Activated T-cell treated with anti-CD3 and anti-CD28 coated beads, Interleukin-2, amount 50 U/mL, for 4 hours (primary cell): ENCODE measurements at regions not wholly inside any gene's neighbourhood (a gene's known extent, or its start where the extent isn't known, plus 50 kb on each side); places are given as distances from the start of the nearest gene placed in this dataset.
"Not testable (repeated sequence)": the region's sequence is repeated elsewhere in the genome, so short reads cannot be mapped to it uniquely, and the experiment has no call there.

ENCODE experiments used
- ATAC-seq, 2 donors: fragments of 200-7000 bp; cut with Tn5 transposase; one replicate each; pipeline ENCODE4 v1.10.0; 2021
- DNase-seq: peaks from one replicate; pipeline ENCODE4 v3.0.0-alpha.2; 2020
- H3K27me3 Mint-ChIP-seq: one replicate; pipeline ENCODE4 v1.8.0; 2021; ENCODE audit warnings: low read depth, mixed read lengths
- H3K36me3 Mint-ChIP-seq: one replicate; pipeline ENCODE4 v1.8.0; 2022; ENCODE audit warnings: mixed read lengths; ENCODE audit not compliant: insufficient read depth
- H3K4me1 Mint-ChIP-seq: one replicate; pipeline ENCODE4 v1.8.0; 2021; ENCODE audit warnings: low read depth, mixed read lengths
- H3K4me3 Mint-ChIP-seq: one replicate; pipeline ENCODE4 v1.8.0; 2021; ENCODE audit warnings: mild to moderate bottlenecking, moderate library complexity, mixed read lengths
- H3K9me3 Mint-ChIP-seq: one replicate; pipeline ENCODE4 v1.8.0; 2021; ENCODE audit warnings: mixed read lengths

DNA sequence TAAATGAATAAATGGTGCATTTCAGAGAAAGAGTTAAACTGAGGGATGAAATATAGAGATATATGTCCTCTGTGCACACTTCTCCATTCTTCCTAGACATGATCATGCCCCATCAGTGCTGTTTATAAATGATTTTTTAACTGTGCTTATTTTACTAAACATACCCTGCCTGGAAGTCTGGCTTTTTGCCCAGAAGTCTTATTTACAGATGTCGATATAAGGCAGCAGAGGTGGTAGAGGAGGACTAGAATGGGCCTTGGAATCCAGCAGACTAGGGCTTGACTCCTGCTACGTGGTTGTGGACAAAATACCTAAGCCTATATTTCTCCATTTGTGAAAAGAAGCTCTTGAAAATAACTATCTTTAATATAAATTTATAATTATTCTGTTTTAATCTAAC lies 355.5 kb downstream of the RAD51AP2 start:
- no peak overlapping the region for H3K4me3 Mint-ChIP-seq
- H3K36me3 Mint-ChIP-seq: no peaks in the 10 kb centered on the region
- no peak for DNase-seq
- no peaks in the 10 kb centered on the region for H3K4me1 Mint-ChIP-seq
- ATAC-seq: no peak
- H3K9me3 Mint-ChIP-seq: peaks cover 8% of the 10 kb centered on the region
- no peaks in the 10 kb centered on the region for H3K27me3 Mint-ChIP-seq

DNA sequence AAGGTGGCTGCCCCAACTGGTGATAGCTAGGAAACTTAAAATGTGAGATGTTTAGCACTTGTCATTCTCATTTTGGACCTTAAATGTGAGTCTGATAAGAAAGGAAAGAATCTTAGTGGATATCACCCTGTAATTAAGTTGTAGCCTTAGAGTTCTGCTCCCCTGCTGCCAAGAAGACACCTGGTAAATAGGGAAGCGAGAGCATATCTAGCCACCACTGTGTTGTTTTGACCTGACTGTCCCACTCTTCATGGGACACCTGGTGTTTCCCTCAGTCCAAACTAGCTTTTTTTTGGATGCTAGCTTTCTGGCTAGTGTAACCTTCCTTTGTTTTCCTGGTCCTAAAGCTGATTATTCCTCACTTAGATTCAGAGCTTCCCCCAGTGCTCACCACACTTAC lies 357.6 kb downstream of the RAD51AP2 start:
- no peak for DNase-seq
- Mint-ChIP-seq H3K27me3 (no peaks in the 10 kb centered on the region), H3K4me3 (no peak overlapping the region), H3K4me1 (no peaks in the 10 kb centered on the region), H3K9me3 (peaks cover 10% of the 10 kb centered on the region), H3K36me3 (no peaks in the 10 kb centered on the region)
- ATAC-seq: no peak

DNA sequence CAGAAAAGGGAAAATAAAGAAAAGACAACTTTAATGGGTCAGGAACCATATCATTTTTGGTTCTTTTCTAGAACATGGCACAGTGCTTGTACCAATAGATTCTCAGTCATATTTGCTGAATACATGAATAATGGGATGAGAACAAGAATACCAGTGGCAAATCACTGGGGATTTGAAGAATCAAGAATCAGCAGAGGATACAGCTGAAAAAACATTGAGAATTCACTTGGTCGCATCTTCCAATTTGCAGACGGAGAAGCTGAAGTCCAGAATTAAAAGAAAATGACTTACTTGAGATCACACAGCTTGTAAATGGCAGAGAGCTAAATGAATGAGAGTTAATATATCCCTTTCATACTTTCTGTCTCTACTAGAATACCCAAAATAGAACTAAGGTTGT lies 362.2 kb downstream of the RAD51AP2 start:
- H3K4me1 Mint-ChIP-seq: no peaks in the 10 kb centered on the region
- DNase-seq (no peak), ATAC-seq (no peak)
- peaks cover 5% of the 10 kb centered on the region for H3K9me3 Mint-ChIP-seq
- H3K36me3 Mint-ChIP-seq: no peaks in the 10 kb centered on the region
- no peak overlapping the region for H3K4me3 Mint-ChIP-seq
- no peaks in the 10 kb centered on the region for H3K27me3 Mint-ChIP-seq

DNA sequence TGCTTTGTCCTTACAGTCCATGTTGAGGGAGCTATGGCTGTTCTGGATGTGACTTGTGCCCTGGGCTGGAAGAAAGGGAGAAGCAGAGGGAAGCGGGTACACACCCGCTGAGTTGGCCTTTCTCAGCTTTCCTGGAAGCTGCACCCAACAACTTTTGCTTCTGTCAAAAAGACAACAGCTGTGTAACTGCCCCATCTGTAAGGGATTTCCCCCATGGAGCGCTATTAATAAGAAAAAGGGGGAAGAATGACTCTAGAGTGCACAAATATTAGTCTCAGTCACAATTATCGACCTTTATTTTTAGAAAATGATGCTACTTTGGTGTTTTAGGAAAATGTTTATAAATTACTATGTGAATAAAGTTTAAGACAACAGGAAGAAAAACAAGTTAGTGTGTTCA lies 368.3 kb downstream of the RAD51AP2 start:
- ATAC-seq: no peak
- H3K9me3 Mint-ChIP-seq: peaks cover 8% of the 10 kb centered on the region
- H3K36me3 Mint-ChIP-seq: no peaks in the 10 kb centered on the region
- no peak for DNase-seq
- no peak overlapping the region for H3K4me3 Mint-ChIP-seq
- H3K4me1 Mint-ChIP-seq: no peaks in the 10 kb centered on the region
- no peaks in the 10 kb centered on the region for H3K27me3 Mint-ChIP-seq

DNA sequence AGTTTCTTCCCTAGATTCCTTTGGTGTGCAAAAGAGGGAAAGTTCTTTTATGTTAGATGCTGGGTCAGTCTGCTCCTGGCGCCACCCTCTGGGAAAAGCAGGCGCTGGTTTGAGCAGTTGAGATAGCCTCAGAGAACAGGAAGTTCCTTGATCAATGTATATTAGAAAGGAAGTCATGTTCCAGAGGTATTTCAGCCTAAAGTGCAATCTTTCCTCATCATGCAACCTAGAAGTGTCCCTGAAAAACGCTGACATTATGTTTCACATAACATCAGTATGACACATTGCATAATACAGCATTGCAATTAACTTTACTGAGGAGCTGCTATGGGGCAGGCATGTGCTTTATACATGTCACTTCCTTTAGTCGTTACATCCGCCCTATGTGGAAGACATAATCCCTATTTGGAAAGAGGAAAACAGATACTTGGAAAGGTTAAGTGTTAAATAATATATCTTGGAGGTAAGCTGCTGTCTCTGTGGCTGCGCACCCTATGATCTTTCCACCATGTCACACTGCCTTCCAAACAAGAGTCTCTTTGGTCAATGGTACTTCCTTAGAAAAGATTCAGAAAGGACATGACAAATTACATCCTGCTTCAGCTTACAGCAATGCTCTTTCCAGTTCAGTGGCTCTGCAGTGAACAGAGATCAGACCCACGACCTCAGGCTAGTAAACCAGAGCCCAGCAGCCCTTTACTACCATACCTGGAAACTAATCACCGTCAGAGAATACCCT lies 369.7 kb downstream of the RAD51AP2 start:
- no peak overlapping the region for H3K4me3 Mint-ChIP-seq
- H3K9me3 Mint-ChIP-seq: peaks cover 8% of the 10 kb centered on the region
- no peaks in the 10 kb centered on the region for H3K36me3 Mint-ChIP-seq
- no peaks in the 10 kb centered on the region for H3K4me1 Mint-ChIP-seq
- DNase-seq (no peak), ATAC-seq (no peak)
- H3K27me3 Mint-ChIP-seq: no peaks in the 10 kb centered on the region

DNA sequence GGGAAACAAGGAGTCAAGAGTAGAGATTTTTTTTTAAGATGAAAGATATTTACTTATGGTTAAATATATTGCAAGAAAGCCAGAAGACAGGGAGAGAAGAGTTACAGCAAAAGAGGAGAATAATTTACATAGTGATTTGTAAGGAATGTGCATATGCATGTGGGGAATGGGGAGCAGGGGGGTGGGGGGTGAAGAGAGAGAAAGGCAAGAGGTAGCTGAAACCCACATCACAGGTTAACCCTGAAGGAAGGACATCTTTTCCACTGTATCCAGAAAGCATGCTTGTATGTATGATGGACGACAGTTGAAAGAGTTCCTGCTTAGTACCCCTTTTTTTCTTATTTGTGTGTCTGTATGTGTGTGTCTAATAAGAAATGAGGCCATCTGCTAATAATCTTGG lies 371.9 kb downstream of the RAD51AP2 start:
- no peaks in the 10 kb centered on the region for H3K36me3 Mint-ChIP-seq
- DNase-seq (no peak), ATAC-seq (no peak)
- peaks cover 8% of the 10 kb centered on the region for H3K9me3 Mint-ChIP-seq
- H3K27me3 Mint-ChIP-seq: no peaks in the 10 kb centered on the region
- H3K4me3 Mint-ChIP-seq: no peak overlapping the region
- H3K4me1 Mint-ChIP-seq: no peaks in the 10 kb centered on the region

DNA sequence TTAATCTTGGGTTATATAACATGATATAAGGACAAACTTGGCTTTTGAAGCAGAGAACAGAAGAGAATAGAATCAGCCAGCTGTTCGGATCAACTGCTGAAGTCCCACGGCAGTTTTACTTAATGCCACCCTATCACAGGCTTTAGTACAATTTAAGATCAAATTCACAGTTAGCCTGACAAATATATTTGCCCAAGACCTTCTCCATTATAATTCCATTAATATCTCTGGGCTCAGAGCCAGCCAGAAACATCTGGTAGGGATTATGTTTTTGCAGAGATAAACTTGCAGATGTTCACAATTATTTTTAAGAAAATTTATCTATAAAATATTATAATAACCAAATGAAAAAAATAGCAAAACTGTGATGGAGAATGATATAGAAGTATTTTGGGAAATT lies 381.4 kb downstream of the RAD51AP2 start:
- H3K4me3 Mint-ChIP-seq: no peak overlapping the region
- H3K4me1 Mint-ChIP-seq: no peaks in the 10 kb centered on the region
- no peaks in the 10 kb centered on the region for H3K36me3 Mint-ChIP-seq
- no peaks in the 10 kb centered on the region for H3K9me3 Mint-ChIP-seq
- H3K27me3 Mint-ChIP-seq: no peaks in the 10 kb centered on the region
- no peak for ATAC-seq
- DNase-seq: no peak

DNA sequence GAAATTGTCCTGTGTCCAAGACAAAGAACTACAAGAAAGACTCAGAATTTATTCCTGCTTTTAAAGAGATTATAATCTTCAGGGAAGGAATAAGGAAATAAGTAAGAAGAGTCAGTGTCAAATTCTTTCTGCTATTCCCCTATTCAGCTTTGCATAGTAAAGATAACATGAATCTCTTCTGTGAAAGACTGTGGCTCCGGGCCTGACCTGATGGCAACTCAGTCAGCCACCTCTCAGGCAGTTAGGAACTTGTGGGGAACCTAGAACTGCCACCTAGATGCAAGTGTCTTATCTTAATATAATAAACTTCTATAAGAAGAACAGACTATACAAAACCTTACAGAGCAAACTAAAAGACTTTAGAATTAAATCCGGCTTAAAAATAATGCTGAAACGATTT lies 382.0 kb downstream of the RAD51AP2 start:
- ATAC-seq (no peak), DNase-seq (no peak)
- Mint-ChIP-seq H3K27me3 (no peaks in the 10 kb centered on the region), H3K36me3 (no peaks in the 10 kb centered on the region), H3K4me3 (no peak overlapping the region), H3K9me3 (no peaks in the 10 kb centered on the region), H3K4me1 (no peaks in the 10 kb centered on the region)

DNA sequence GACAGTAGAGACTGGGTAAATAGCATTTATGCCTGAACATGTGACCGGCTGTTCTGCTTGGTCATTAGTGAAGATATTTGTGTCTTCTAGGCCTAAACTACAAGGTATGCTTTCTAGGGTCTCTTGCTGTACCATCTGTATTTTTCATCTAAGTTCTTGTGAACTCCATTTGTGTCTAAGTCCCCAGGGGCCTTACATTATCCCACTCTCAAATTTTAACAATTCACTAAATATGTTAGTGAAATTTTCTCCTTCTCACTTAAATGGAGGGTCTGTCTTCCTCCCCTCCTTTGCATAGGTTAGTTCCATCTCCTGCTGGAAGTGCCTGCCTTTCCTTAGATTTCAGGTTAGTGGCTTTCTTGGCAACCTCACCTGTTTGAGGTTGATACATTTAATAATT lies 382.6 kb downstream of the RAD51AP2 start:
- DNase-seq (no peak), ATAC-seq (no peak)
- no peaks in the 10 kb centered on the region for H3K9me3 Mint-ChIP-seq
- no peaks in the 10 kb centered on the region for H3K4me1 Mint-ChIP-seq
- H3K36me3 Mint-ChIP-seq: no peaks in the 10 kb centered on the region
- H3K27me3 Mint-ChIP-seq: no peaks in the 10 kb centered on the region
- H3K4me3 Mint-ChIP-seq: no peak overlapping the region

DNA sequence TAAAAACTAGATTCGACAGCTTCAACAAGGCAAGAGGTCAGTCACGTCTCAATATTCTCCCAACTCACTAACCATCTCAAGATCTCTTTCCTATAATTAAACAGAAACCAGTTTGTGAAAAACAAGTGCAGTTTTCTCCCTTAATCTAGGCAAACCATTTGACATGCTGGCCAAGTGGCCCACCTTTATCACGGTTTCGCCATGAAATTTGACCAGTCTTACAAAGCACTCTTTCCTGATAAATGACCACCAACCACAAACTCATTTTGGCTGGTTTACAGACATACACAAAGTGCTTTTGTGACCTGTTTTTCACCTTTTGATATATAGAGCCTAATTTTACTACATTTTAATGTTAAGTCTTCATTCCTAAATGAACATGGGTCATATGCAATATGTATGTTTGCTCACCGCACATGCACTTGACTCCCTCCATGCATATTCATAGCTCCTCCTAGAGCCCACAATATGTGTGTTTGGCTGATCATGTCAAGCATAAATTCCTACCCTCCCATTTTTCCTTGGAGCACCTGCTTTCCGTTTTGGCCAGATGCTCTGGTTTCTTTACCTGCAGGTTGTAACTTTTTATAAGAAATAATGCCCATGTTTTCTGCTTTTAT lies 385.1 kb downstream of the RAD51AP2 start:
- H3K27me3 Mint-ChIP-seq: no peaks in the 10 kb centered on the region
- ATAC-seq (no peak), DNase-seq (no peak)
- no peaks in the 10 kb centered on the region for H3K36me3 Mint-ChIP-seq
- no peaks in the 10 kb centered on the region for H3K4me1 Mint-ChIP-seq
- no peak overlapping the region for H3K4me3 Mint-ChIP-seq
- H3K9me3 Mint-ChIP-seq: no peaks in the 10 kb centered on the region

DNA sequence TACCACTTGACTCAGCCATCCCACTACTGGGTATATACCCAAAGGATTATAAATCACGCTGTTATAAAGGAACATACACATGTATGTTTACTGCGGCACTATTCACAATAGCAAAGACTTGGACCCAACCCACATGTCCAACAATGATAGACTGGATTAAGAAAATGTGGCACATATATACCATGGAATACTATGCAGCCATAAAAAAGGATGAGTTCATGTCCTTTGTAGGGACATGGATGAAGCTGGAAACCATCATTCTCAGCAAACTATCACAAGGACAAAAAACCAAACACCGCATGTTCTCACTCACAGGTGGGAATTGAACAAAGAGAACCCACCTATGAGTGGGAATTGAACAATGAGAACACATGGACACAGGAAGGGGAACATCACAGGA lies 387.6 kb downstream of the RAD51AP2 start:
- not testable (repeated sequence) for H3K4me1 Mint-ChIP-seq, H3K9me3 Mint-ChIP-seq, H3K27me3 Mint-ChIP-seq, H3K36me3 Mint-ChIP-seq, H3K4me3 Mint-ChIP-seq, ATAC-seq, DNase-seq

DNA sequence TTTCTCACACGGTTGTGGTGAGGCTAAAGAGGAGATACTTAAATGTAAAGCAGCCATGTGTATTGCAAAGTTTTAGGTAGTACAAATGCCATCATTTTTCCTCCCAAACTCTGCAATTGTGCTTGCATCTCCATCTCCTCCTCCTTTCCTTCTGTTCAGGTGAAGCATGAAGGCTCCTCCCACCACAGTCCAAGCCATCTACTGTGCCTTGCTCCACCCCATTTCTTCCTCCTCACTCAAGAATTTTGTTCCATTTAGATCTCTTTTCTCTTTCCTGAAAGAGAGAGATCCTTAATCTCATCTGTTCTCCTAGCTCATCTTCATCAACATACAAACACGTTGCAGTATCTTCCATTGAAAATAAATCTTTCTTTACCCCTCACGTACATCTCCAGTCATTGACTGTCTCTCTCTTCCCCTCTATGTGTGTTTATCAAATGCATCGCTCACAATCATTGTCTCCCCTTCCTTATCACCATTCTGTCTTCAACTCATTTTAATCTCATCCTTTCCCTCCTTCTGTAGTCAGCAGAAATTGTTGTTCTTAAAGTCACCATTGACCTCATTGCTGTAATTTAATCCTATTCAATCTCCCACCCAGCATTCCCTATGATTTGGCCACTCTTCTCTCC lies 392.1 kb downstream of the RAD51AP2 start:
- Mint-ChIP-seq H3K4me3 (no peak overlapping the region), H3K4me1 (no peaks in the 10 kb centered on the region), H3K9me3 (no peaks in the 10 kb centered on the region), H3K36me3 (no peaks in the 10 kb centered on the region), H3K27me3 (no peaks in the 10 kb centered on the region)
- DNase-seq (no peak), ATAC-seq (no peak)

DNA sequence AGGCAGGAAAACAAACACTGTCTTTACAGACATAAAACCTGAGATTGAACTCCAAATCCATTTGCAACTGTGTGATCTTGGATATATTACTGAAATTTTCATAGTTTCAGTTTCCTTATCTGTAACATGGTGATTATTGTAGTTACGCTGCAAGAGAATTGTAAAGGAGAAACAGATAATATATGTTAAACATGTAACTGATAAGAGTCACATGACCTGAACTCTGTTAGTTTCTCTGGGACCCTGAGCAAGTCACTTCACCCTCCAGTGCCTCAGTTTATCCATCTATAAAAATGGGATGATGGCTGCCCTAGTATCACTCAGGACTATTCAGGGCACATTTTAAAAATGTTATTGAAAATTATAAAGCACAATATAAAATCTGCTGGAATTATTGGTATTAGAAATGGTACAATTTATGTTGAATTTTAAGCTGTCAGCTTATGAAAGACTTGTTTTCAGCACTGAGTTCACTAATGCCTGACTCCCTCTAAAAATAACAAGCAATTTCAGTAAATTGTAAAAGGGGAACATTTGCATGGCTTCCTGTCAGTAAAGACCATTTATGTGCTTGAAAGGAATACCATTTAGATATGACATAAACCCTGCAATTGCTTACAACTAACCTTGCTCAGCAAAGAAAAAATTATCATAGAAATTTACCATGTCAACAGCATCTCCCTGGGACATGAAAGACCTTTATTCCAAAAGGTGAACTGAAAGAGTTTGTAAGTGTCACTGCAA lies 393.5 kb downstream of the RAD51AP2 start:
- Mint-ChIP-seq H3K9me3 (no peaks in the 10 kb centered on the region), H3K4me1 (no peaks in the 10 kb centered on the region), H3K4me3 (no peak overlapping the region), H3K27me3 (no peaks in the 10 kb centered on the region), H3K36me3 (no peaks in the 10 kb centered on the region)
- DNase-seq: no peak
- ATAC-seq: no peak

DNA sequence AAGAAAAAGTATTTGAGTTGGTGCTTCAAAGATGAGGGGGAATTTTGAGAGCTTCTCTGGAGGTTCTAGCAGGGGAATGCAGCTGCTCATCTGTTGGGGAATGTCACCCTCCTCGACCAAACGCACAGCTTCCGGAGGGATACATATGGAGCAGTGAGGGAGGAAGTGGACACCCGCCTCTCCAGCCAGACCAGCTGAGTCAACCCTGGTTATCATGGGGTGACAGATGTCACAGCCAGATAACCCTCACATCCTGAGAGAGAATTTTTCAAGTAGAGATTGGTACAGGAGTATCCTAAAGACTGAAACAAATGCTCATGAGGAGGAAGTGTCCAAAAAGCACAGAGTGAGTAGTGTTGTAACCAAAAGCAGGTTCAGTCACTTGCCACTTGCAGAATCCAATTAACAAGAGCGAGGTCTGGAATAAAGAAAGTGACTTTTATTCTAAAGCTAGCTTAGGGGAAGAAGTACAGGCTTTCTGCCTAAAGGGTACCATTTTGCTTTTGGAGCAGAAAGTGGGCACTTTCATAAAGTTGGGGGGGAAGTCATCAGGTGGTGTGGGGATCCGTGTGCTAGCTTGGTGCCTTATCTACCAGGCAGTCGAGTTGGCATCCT lies 395.2 kb downstream of the RAD51AP2 start:
- DNase-seq (no peak), ATAC-seq (no peak)
- Mint-ChIP-seq H3K36me3 (no peaks in the 10 kb centered on the region), H3K27me3 (no peaks in the 10 kb centered on the region), H3K9me3 (no peaks in the 10 kb centered on the region), H3K4me1 (no peaks in the 10 kb centered on the region), H3K4me3 (no peak overlapping the region)
